ENCODE measurements at regions not wholly inside any gene's neighbourhood (a gene's known extent, or its start where the extent isn't known, plus 50 kb on each side); places are given as distances from the start of the nearest gene placed in this dataset.

GRCh38 chr10:88138319-88138848, 275.0 kb downstream of the PTEN start:
- H4K5ac ChIP-seq (ENCODE audit: insufficient read length, low read depth, low read length) = no peak overlapping the region
- H3K36me3 ChIP-seq (ENCODE audit: control insufficient read depth in 2 of 4, insufficient read depth in 4 of 4, low read length in 3 of 4) = no peaks in the 10 kb centered on the region
- ChIA-PET POLR2A (ENCODE audit: partially characterized antibody) (no interaction called here), CTCF (ENCODE audit: partially characterized antibody) (interaction anchor here (1.6 kb wide), 1 partner anchor 24 kb away, joined by 5 read pairs; no protein-coding TSS in a partner anchor)
- H3K79me1 ChIP-seq (ENCODE audit: low read depth, low read length) = no peaks in the 10 kb centered on the region
- no peak overlapping the region for H2BK12ac ChIP-seq (ENCODE audit: low read depth, low read length)
- H4K8ac ChIP-seq (ENCODE audit: extremely low read depth, insufficient read depth, low read length) = no peak overlapping the region
- H2AFZ ChIP-seq (ENCODE audit: low read length) = no peak overlapping the region
- no peak overlapping the region for H2AK5ac ChIP-seq (ENCODE audit: low read depth, low read length)
- WGBS, 2 experiments (ENCODE audit: extremely low coverage in 1 of 2, insufficient coverage in 1 of 2, insufficient read length in 1 of 2, insufficient replicate concordance in 2 of 2, low coverage in 1 of 2, low lambda C conversion rate in 2 of 2, missing lambda C conversion rate in 1 of 2) = 82% methylated on average over 2 of the region's 2 CpGs; no CpG with 5 or more reads in 1 of the 2 experiments
- 0 out of 7 replicates have a peak, but pooled peaks cover 0 to 2% (median 0%) of the 10 kb centered on the region in 4 experiments for H3K4me1 ChIP-seq (replicated peaks in 1 of 4; ENCODE audit: control insufficient read depth in 3 of 4, insufficient read depth in 4 of 4, low read length in 3 of 4)
- peaks cover 0 to 2% of the 10 kb centered on the region in 2 experiments for H4K20me1 ChIP-seq (replicated peaks in 1 of 2; ENCODE audit: control insufficient read depth in 1 of 2, insufficient read depth in 2 of 2, low read length in 2 of 2)
- no peak overlapping the region for H3K4me2 ChIP-seq (ENCODE audit: insufficient read depth in 1 of 2, low read depth in 2 of 2, low read length in 2 of 2)
- no peak overlapping the region for H3K27ac ChIP-seq (ENCODE audit: low read depth, low read length)
- no peaks in the 10 kb centered on the region for H3K79me2 ChIP-seq (ENCODE audit: control insufficient read depth in 1 of 2, insufficient read depth in 2 of 2, low read length in 2 of 2)
- no peak overlapping the region for H2BK20ac ChIP-seq (ENCODE audit: low read length)
- no peak overlapping the region for H3K18ac ChIP-seq (ENCODE audit: extremely low read depth, low read length)
- H3K4me3 ChIP-seq (ENCODE audit: extremely low read depth in 1 of 4, insufficient read depth in 2 of 4, low read depth in 3 of 4, low read length in 4 of 4) = no peak overlapping the region
- no peak overlapping the region for H3K23ac ChIP-seq (ENCODE audit: insufficient read length)
- FAIRE-seq = no peak
- H3K27me3 ChIP-seq (replicated peaks in 1 of 4; ENCODE audit: control insufficient read depth in 3 of 4, extremely low read depth in 1 of 4, insufficient read depth in 3 of 4, low read length in 3 of 4) = no peaks in the 10 kb centered on the region
- no peak overlapping the region for H2BK15ac ChIP-seq (ENCODE audit: low read length)
- H2BK120ac ChIP-seq (replicated peaks; ENCODE audit: low read depth, low read length) = no peak overlapping the region
- no peak overlapping the region for H2BK5ac ChIP-seq (ENCODE audit: low read depth, low read length)
- H3K4ac ChIP-seq (replicated peaks; ENCODE audit: insufficient read length, low read depth, low read length) = no peak overlapping the region
- H3K9ac ChIP-seq (replicated peaks in 1 of 4; ENCODE audit: extremely low read depth in 1 of 4, low read depth in 3 of 4, low read length in 3 of 4) = no peak overlapping the region
- H3K23me2 ChIP-seq (ENCODE audit: low read depth, low read length) = peaks cover 3% of the 10 kb centered on the region; the same call in 1 of the 2 replicates
- H3K9me3 ChIP-seq (ENCODE audit: insufficient read depth in 2 of 2, low read depth in 1 of 2, low read length in 1 of 2) = no peaks in the 10 kb centered on the region
- no peak overlapping the region for H3K14ac ChIP-seq (ENCODE audit: insufficient read length)
- no peak overlapping the region for H4K91ac ChIP-seq (replicated peaks; ENCODE audit: insufficient read length, low read length)
- no peak overlapping the region for H3K56ac ChIP-seq (replicated peaks; ENCODE audit: insufficient read length, low read depth, low read length)
- no peak for DNase-seq (ENCODE audit: low read depth in 1 of 2, low spot score in 2 of 2)
- TF ChIP-seq, protein P1, sequence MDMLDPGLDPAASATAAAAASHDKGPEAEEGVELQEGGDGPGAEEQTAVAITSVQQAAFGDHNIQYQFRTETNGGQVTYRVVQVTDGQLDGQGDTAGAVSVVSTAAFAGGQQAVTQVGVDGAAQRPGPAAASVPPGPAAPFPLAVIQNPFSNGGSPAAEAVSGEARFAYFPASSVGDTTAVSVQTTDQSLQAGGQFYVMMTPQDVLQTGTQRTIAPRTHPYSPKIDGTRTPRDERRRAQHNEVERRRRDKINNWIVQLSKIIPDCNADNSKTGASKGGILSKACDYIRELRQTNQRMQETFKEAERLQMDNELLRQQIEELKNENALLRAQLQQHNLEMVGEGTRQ (IDR thresholded peaks at IDR 0.05; ENCODE audit: low read length) = no peak
- no peak for TF ChIP-seq CEBPB (IDR thresholded peaks at IDR 0.05; ENCODE audit: low read depth, low read length)
- TF ChIP-seq SP2 (IDR thresholded peaks at IDR 0.05; ENCODE audit: low read length) = no peak
- TF ChIP-seq RBBP5 (IDR thresholded peaks at IDR 0.05; ENCODE audit: borderline replicate concordance, low read depth, low read length) = no peak
- no peak for TF ChIP-seq HDAC2 (IDR thresholded peaks at IDR 0.05; ENCODE audit: borderline replicate concordance in 1 of 2, low read depth in 2 of 2, low read length in 2 of 2)
- TF ChIP-seq CTCF (IDR thresholded peaks at IDR 0.05; ENCODE audit: control extremely low read depth in 1 of 3, insufficient read depth in 1 of 3, low read depth in 1 of 3, low read length in 3 of 3) = no peak
- no peak for TF ChIP-seq BCL11A (IDR thresholded peaks at IDR 0.05; ENCODE audit: low read depth in 2 of 2, low read length in 2 of 2)
- no peak for TF ChIP-seq RNF2 (IDR thresholded peaks at IDR 0.05; ENCODE audit: borderline replicate concordance, low read depth, low read length, missing control alignments, poor library complexity, severe bottlenecking)
- no peak for TF ChIP-seq CTBP2 (IDR thresholded peaks at IDR 0.05; ENCODE audit: borderline replicate concordance, insufficient read depth, insufficient read length, low read length)

All from H1 (cell line).